ENCODE measurements at regions not wholly inside any gene's neighbourhood (a gene's known extent, or its start where the extent isn't known, plus 50 kb on each side); places are given as distances from the start of the nearest gene placed in this dataset.

DNA sequence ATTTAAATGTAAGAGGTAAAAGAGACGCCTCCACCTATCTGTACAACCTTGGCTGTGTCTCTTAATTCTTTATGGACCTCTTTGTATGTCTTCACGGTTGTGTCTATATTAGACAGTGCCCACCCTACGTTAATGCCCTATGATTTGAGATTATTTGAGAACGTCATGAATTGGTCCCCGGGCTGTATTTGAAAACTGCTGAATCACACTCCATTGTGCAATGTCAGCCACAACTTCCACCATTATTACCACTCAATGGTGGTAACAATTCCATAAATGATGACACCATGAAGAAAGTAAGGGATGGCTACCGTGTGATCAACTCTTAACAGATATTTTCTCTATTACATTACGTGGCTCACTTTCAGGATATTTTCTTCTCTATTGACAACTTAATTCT is 182.4 kb upstream of the RBFOX1 start:
- H3K36me3 ChIP-seq (ENCODE audit: control insufficient read depth, insufficient read depth, low read length) = no peaks in the 10 kb centered on the region
- no CpG with 5 or more reads among the region's 7 CpGs for WGBS (ENCODE audit: insufficient coverage)
- no peak for DNase-seq

GRCh38 chr16:7148606-7149005 is 184.0 kb upstream of the RBFOX1 start:
- Histone ChIP-seq H3K27ac (ENCODE audit: low read length) (no peak overlapping the region), H3K9me3 (replicated peaks; ENCODE audit: control insufficient read depth, low read depth, low read length) (no peaks in the 10 kb centered on the region), H3K4me3 (ENCODE audit: low read length) (no peak overlapping the region), H3K4me1 (ENCODE audit: control insufficient read depth, insufficient read depth, low read length) (no peaks in the 10 kb centered on the region), H3K36me3 (ENCODE audit: control insufficient read depth, insufficient read depth, low read length) (no peaks in the 10 kb centered on the region), H3K27me3 (ENCODE audit: control insufficient read depth, insufficient read depth, low read length) (no peaks in the 10 kb centered on the region)
- WGBS (ENCODE audit: insufficient coverage) = 43% methylated on average over 3 of the region's 6 CpGs
- DNase-seq = no peak

More for the DNA sequence above, 182.4 kb upstream of the RBFOX1 start:
- H3K27ac ChIP-seq (ENCODE audit: low read length) = no peak overlapping the region
- H3K4me3 ChIP-seq (ENCODE audit: low read length) = no peak overlapping the region
- H3K9me3 ChIP-seq (replicated peaks; ENCODE audit: control insufficient read depth, low read depth, low read length) = no peaks in the 10 kb centered on the region
- no peaks in the 10 kb centered on the region for H3K27me3 ChIP-seq (ENCODE audit: control insufficient read depth, insufficient read depth, low read length)
- H3K4me1 ChIP-seq (ENCODE audit: control insufficient read depth, insufficient read depth, low read length) = no peaks in the 10 kb centered on the region

- Histone ChIP-seq H3K9me3 (replicated peaks; ENCODE audit: control insufficient read depth, low read depth, low read length) (no peaks in the 10 kb centered on the region), H3K4me3 (ENCODE audit: low read length) (no peak overlapping the region), H3K27ac (ENCODE audit: low read length) (no peak overlapping the region), H3K36me3 (ENCODE audit: control insufficient read depth, insufficient read depth, low read length) (no peaks in the 10 kb centered on the region), H3K4me1 (ENCODE audit: control insufficient read depth, insufficient read depth, low read length) (no peaks in the 10 kb centered on the region), H3K27me3 (ENCODE audit: control insufficient read depth, insufficient read depth, low read length) (no peaks in the 10 kb centered on the region)
- no peak for DNase-seq
- 71% methylated on average over 1 of the region's 5 CpGs for WGBS (ENCODE audit: insufficient coverage)
These were observed 191.7 kb upstream of the RBFOX1 start for GRCh38 chr16:7140899-7141298.

DNA sequence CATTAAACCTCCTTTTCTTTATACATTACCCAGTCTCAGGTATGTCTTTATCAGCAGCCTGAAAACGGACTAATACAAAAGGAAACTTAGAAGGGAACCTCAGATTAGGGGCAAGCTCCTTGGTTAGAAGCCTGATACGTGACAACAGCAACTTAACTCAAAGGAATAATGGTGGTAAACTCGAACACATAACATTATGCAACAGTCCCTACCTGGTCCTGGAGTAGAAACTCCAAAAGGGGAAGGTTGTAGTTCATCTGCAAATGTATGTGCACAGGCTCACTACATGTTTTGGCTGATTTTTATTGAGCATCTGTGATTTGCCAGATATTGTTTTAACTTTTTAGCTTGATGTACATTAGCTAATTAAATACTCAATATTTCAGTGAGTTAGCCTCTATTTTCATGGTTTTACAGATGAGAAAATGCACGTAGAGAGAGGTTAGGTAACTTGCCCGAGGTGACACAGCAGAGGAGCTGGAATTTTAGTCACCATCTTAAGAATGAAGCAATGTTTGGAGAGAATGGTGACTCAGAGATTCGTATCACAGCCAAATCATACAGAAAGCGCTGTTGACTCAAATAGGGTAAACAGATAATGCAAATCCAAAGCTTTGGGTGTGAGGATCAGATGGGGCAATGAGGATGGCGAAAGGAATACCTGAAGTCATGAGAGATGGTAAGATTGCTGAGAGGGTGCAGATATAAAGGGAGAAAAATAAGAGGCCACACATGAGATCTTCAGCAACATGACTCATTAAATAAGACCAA is 194.9 kb upstream of the RBFOX1 start:
- Histone ChIP-seq H3K4me1 (ENCODE audit: control insufficient read depth, insufficient read depth, low read length) (no peaks in the 10 kb centered on the region), H3K27me3 (ENCODE audit: control insufficient read depth, insufficient read depth, low read length) (no peaks in the 10 kb centered on the region), H3K4me3 (ENCODE audit: low read length) (no peak overlapping the region), H3K36me3 (ENCODE audit: control insufficient read depth, insufficient read depth, low read length) (no peaks in the 10 kb centered on the region), H3K27ac (ENCODE audit: low read length) (no peak overlapping the region), H3K9me3 (replicated peaks; ENCODE audit: control insufficient read depth, low read depth, low read length) (no peaks in the 10 kb centered on the region)
- no peak for DNase-seq
- WGBS (ENCODE audit: insufficient coverage) = 62% methylated on average over 5 of the region's 8 CpGs

DNA sequence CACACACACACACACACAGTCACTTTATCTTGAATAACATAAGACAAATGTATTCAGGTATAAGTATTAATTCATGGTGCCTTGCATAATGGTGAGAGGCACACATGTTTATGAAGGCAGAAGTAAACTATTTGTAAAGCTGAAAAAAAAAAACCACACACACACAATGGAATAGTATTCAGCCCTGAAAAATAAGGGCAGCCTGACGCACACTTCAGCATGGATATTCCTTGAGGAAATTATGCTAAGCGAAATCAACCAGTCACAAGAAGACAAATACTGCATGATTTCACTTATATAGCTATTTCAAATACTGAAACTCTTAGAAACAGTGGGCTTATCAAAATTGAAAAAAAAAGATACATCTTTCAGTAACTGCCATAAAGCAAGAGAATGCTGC is 200.2 kb upstream of the RBFOX1 start:
- no peak for DNase-seq
- no peak overlapping the region for H3K4me3 ChIP-seq (ENCODE audit: low read length)
- no peaks in the 10 kb centered on the region for H3K36me3 ChIP-seq (ENCODE audit: control insufficient read depth, insufficient read depth, low read length)
- H3K4me1 ChIP-seq (ENCODE audit: control insufficient read depth, insufficient read depth, low read length) = no peaks in the 10 kb centered on the region
- H3K27me3 ChIP-seq (ENCODE audit: control insufficient read depth, insufficient read depth, low read length) = no peaks in the 10 kb centered on the region
- no CpG with 5 or more reads among the region's 2 CpGs for WGBS (ENCODE audit: insufficient coverage)
- H3K27ac ChIP-seq (ENCODE audit: low read length) = no peak overlapping the region
- no peaks in the 10 kb centered on the region for H3K9me3 ChIP-seq (replicated peaks; ENCODE audit: control insufficient read depth, low read depth, low read length)

- Histone ChIP-seq H3K27ac (ENCODE audit: low read length) (no peak overlapping the region), H3K27me3 (ENCODE audit: control insufficient read depth, insufficient read depth, low read length) (no peaks in the 10 kb centered on the region), H3K9me3 (replicated peaks; ENCODE audit: control insufficient read depth, low read depth, low read length) (no peaks in the 10 kb centered on the region), H3K36me3 (ENCODE audit: control insufficient read depth, insufficient read depth, low read length) (no peaks in the 10 kb centered on the region), H3K4me1 (ENCODE audit: control insufficient read depth, insufficient read depth, low read length) (no peaks in the 10 kb centered on the region), H3K4me3 (ENCODE audit: low read length) (no peak overlapping the region)
- 43% methylated on average over 3 of the region's 5 CpGs for WGBS (ENCODE audit: insufficient coverage)
- no peak for DNase-seq
These were observed 207.9 kb upstream of the RBFOX1 start for GRCh38 chr16:7124701-7125100.

GRCh38 chr16:7124242-7124641 is 208.4 kb upstream of the RBFOX1 start:
- no CpG with 5 or more reads among the region's 2 CpGs for WGBS (ENCODE audit: insufficient coverage)
- no peaks in the 10 kb centered on the region for H3K9me3 ChIP-seq (replicated peaks; ENCODE audit: control insufficient read depth, low read depth, low read length)
- H3K27ac ChIP-seq (ENCODE audit: low read length) = no peak overlapping the region
- H3K27me3 ChIP-seq (ENCODE audit: control insufficient read depth, insufficient read depth, low read length) = no peaks in the 10 kb centered on the region
- no peaks in the 10 kb centered on the region for H3K4me1 ChIP-seq (ENCODE audit: control insufficient read depth, insufficient read depth, low read length)
- DNase-seq = no peak
- no peak overlapping the region for H3K4me3 ChIP-seq (ENCODE audit: low read length)
- no peaks in the 10 kb centered on the region for H3K36me3 ChIP-seq (ENCODE audit: control insufficient read depth, insufficient read depth, low read length)

- peaks cover 2% of the 10 kb centered on the region for H3K4me1 ChIP-seq (ENCODE audit: control insufficient read depth, insufficient read depth, low read length)
- no CpG with 5 or more reads among the region's 3 CpGs for WGBS (ENCODE audit: insufficient coverage)
- no peaks in the 10 kb centered on the region for H3K27me3 ChIP-seq (ENCODE audit: control insufficient read depth, insufficient read depth, low read length)
- H3K4me3 ChIP-seq (ENCODE audit: low read length) = no peak overlapping the region
- no peak for DNase-seq
- H3K36me3 ChIP-seq (ENCODE audit: control insufficient read depth, insufficient read depth, low read length) = no peaks in the 10 kb centered on the region
- no peak overlapping the region for H3K27ac ChIP-seq (ENCODE audit: low read length)
- H3K9me3 ChIP-seq (replicated peaks; ENCODE audit: control insufficient read depth, low read depth, low read length) = no peaks in the 10 kb centered on the region
These were observed 215.9 kb upstream of the RBFOX1 start for GRCh38 chr16:7116734-7117133.

DNA sequence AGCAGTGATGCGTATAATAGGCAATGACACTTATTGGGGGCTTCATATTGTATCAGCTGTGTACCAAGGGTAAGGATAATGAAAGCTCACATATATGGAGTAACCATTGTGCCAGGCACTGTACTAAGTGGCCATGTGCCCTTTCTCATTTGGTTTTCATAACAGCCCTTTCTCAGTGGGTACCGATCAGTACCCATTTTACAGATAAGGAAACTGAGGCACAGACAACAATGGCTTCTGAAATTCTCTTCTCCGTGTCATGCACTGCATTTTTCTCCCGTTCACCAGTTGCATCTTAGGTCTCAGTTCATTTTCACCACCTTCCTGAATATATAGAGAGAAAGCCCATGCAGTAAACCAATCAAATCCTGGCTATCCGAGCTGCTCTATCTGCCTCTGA is 216.7 kb upstream of the RBFOX1 start:
- no peak for DNase-seq
- Histone ChIP-seq H3K27me3 (ENCODE audit: control insufficient read depth, insufficient read depth, low read length) (no peaks in the 10 kb centered on the region), H3K36me3 (ENCODE audit: control insufficient read depth, insufficient read depth, low read length) (no peaks in the 10 kb centered on the region), H3K9me3 (replicated peaks; ENCODE audit: control insufficient read depth, low read depth, low read length) (no peaks in the 10 kb centered on the region), H3K27ac (ENCODE audit: low read length) (no peak overlapping the region), H3K4me1 (ENCODE audit: control insufficient read depth, insufficient read depth, low read length) (peaks cover 2% of the 10 kb centered on the region), H3K4me3 (ENCODE audit: low read length) (no peak overlapping the region)
- WGBS (ENCODE audit: insufficient coverage) = 73% methylated on average over 3 of the region's 5 CpGs

DNA sequence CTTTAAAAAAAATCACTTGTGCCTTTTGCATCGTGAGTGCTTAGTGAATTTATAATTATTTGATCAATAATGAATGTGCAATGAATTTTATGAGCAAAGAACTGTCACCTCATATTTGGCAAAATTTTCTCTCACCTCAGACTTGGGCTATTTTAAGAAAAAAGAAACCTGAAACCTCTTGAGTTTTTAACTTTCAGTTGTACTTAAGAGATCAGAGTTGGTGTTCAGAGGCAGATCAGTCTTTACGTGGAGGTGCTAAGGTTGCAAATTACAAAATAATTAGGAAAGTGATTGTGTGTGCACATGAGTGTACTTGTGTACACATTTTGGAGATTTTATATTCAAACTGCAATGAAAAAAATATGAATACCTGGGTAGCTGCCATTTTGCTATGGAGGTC is 218.7 kb upstream of the RBFOX1 start:
- Histone ChIP-seq H3K4me3 (ENCODE audit: low read length) (no peak overlapping the region), H3K4me1 (ENCODE audit: control insufficient read depth, insufficient read depth, low read length) (peaks cover 2% of the 10 kb centered on the region), H3K9me3 (replicated peaks; ENCODE audit: control insufficient read depth, low read depth, low read length) (no peaks in the 10 kb centered on the region), H3K27me3 (ENCODE audit: control insufficient read depth, insufficient read depth, low read length) (no peaks in the 10 kb centered on the region), H3K27ac (ENCODE audit: low read length) (no peak overlapping the region), H3K36me3 (ENCODE audit: control insufficient read depth, insufficient read depth, low read length) (no peaks in the 10 kb centered on the region)
- no peak for DNase-seq
- WGBS (ENCODE audit: insufficient coverage) = no CpG with 5 or more reads among the region's 2 CpGs

DNA sequence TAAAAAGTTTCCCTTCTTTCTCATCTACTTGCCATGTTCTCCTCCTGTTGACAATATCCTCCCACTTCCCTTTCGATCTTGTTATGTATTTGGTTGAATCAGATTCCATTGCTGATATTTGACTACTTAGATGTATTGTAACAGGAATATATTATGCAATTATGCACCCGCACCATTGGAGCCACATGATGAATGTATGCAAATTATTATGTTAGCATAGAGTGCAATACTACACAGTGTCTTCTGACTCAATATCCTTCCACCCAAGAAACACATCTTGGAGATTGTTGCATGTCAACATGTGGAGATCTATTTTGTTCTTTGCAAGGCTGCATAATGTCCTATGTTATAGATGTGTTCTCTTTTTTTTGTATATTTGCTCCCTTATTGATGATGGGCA is 219.2 kb upstream of the RBFOX1 start:
- no peak for DNase-seq
- no peaks in the 10 kb centered on the region for H3K27me3 ChIP-seq (ENCODE audit: control insufficient read depth, insufficient read depth, low read length)
- H3K4me1 ChIP-seq (ENCODE audit: control insufficient read depth, insufficient read depth, low read length) = peaks cover 2% of the 10 kb centered on the region
- no CpG with 5 or more reads among the region's 2 CpGs for WGBS (ENCODE audit: insufficient coverage)
- no peak overlapping the region for H3K27ac ChIP-seq (ENCODE audit: low read length)
- H3K4me3 ChIP-seq (ENCODE audit: low read length) = no peak overlapping the region
- H3K9me3 ChIP-seq (replicated peaks; ENCODE audit: control insufficient read depth, low read depth, low read length) = no peaks in the 10 kb centered on the region
- H3K36me3 ChIP-seq (ENCODE audit: control insufficient read depth, insufficient read depth, low read length) = no peaks in the 10 kb centered on the region
